ENCODE measurements at regions not wholly inside any gene's neighbourhood (a gene's known extent, or its start where the extent isn't known, plus 50 kb on each side); places are given as distances from the start of the nearest gene placed in this dataset.

- Histone ChIP-seq H3K9ac (ENCODE audit: insufficient read depth, low read length) (no peak overlapping the region), H3K4me1 (ENCODE audit: control insufficient read depth, extremely low read depth, insufficient read depth, low read length) (no peaks in the 10 kb centered on the region), H3K27ac (ENCODE audit: insufficient read depth, low read length) (no peak overlapping the region), H3K36me3 (ENCODE audit: control insufficient read depth, insufficient read depth, low read length) (no peaks in the 10 kb centered on the region), H3K9me3 (ENCODE audit: control insufficient read depth, insufficient read depth, low read depth, low read length) (no peaks in the 10 kb centered on the region), H2AFZ (ENCODE audit: low read length) (no peak overlapping the region), H3K79me2 (ENCODE audit: control insufficient read depth, insufficient read depth, low read length) (no peaks in the 10 kb centered on the region), H4K20me1 (ENCODE audit: control insufficient read depth, extremely low read depth, insufficient read depth, low read length) (no peaks in the 10 kb centered on the region), H3K4me3 (replicated peaks in 1 of 4; ENCODE audit: control extremely low read depth in 1 of 4, insufficient read depth in 1 of 4, low read depth in 3 of 4, low read length in 4 of 4) (no peak overlapping the region), H3K4me2 (ENCODE audit: extremely low read depth, insufficient read depth, low read length) (no peak overlapping the region), H3K27me3 (ENCODE audit: control insufficient read depth, insufficient read depth, low read length) (peaks cover 2% of the 10 kb centered on the region)
- no peak for TF ChIP-seq EZH2 (IDR thresholded peaks at IDR 0.05; ENCODE audit: low read length, missing control alignments)
- DNase-seq (ENCODE audit: low read depth in 2 of 2), result no peak
Measured at GRCh38 chr17:27944546-27945332, 51.6 kb upstream of the LYRM9 start.

DNA sequence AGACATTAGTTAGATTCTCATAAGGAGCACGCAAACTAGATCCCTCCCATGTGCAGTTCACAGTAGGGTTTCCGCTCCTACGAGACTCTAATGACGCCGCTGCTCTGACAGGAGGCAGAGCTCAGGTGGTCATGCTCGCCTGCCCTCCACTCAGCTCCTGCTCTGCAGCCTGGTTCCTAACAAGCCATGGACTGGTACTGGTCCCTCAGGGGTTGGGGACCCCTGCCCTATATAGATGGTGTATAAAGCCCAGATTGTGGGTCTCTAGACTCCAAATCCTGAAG is 52.1 kb upstream of the LYRM9 start:
- no peak for TF ChIP-seq EZH2 (IDR thresholded peaks at IDR 0.05; ENCODE audit: low read length, missing control alignments)
- TF ChIP-seq, protein P1, sequence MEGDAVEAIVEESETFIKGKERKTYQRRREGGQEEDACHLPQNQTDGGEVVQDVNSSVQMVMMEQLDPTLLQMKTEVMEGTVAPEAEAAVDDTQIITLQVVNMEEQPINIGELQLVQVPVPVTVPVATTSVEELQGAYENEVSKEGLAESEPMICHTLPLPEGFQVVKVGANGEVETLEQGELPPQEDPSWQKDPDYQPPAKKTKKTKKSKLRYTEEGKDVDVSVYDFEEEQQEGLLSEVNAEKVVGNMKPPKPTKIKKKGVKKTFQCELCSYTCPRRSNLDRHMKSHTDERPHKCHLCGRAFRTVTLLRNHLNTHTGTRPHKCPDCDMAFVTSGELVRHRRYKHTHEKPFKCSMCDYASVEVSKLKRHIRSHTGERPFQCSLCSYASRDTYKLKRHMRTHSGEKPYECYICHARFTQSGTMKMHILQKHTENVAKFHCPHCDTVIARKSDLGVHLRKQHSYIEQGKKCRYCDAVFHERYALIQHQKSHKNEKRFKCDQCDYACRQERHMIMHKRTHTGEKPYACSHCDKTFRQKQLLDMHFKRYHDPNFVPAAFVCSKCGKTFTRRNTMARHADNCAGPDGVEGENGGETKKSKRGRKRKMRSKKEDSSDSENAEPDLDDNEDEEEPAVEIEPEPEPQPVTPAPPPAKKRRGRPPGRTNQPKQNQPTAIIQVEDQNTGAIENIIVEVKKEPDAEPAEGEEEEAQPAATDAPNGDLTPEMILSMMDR (conservative IDR thresholded peaks at IDR 0.05 in 1 of 2, IDR thresholded peaks at IDR 0.05 in 1 of 2; ENCODE audit: low read depth in 1 of 2, low read length in 2 of 2), result no peak
- no peaks in the 10 kb centered on the region for H3K4me1 ChIP-seq (ENCODE audit: control insufficient read depth, extremely low read depth, insufficient read depth, low read length)
- H3K4me2 ChIP-seq (ENCODE audit: extremely low read depth, insufficient read depth, low read length), result no peak overlapping the region
- H3K27me3 ChIP-seq (ENCODE audit: control insufficient read depth, insufficient read depth, low read length), result peaks cover 2% of the 10 kb centered on the region
- no peak overlapping the region for H3K4me3 ChIP-seq (replicated peaks in 1 of 4; ENCODE audit: control extremely low read depth in 1 of 4, insufficient read depth in 1 of 4, low read depth in 3 of 4, low read length in 4 of 4)
- H3K79me2 ChIP-seq (ENCODE audit: control insufficient read depth, insufficient read depth, low read length), result no peaks in the 10 kb centered on the region
- no peak for DNase-seq (ENCODE audit: low read depth in 2 of 2)
- H3K27ac ChIP-seq (ENCODE audit: insufficient read depth, low read length), result no peak overlapping the region
- H3K9me3 ChIP-seq (ENCODE audit: control insufficient read depth, insufficient read depth, low read depth, low read length), result no peaks in the 10 kb centered on the region
- H2AFZ ChIP-seq (ENCODE audit: low read length), result no peak overlapping the region
- H3K9ac ChIP-seq (ENCODE audit: insufficient read depth, low read length), result no peak overlapping the region
- H4K20me1 ChIP-seq (ENCODE audit: control insufficient read depth, extremely low read depth, insufficient read depth, low read length), result no peaks in the 10 kb centered on the region
- H3K36me3 ChIP-seq (ENCODE audit: control insufficient read depth, insufficient read depth, low read length), result no peaks in the 10 kb centered on the region

DNA sequence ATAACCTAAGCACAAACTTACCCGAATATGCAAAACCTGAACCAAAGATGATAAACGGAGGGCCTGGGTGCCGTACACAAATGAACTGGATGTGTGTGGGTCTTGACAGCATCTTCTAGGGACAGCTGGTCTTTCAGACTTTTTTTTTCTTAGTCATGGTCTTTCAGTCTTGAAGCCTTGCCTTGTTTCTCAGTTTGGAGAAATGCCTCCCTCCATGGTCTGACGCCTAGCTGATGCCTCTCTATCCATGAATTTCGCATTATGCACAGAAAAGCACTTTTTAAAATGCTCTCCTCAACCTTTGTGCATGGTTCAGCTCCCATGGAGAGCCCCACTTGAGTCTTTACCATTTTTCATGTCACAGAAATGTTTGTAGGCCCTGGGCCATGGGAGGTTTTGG is 52.8 kb upstream of the LYRM9 start:
- Histone ChIP-seq H3K4me3 (replicated peaks in 1 of 4; ENCODE audit: control extremely low read depth in 1 of 4, insufficient read depth in 1 of 4, low read depth in 3 of 4, low read length in 4 of 4) (no peak overlapping the region), H3K36me3 (ENCODE audit: control insufficient read depth, insufficient read depth, low read length) (no peaks in the 10 kb centered on the region), H3K4me1 (ENCODE audit: control insufficient read depth, extremely low read depth, insufficient read depth, low read length) (no peaks in the 10 kb centered on the region), H3K27ac (ENCODE audit: insufficient read depth, low read length) (no peak overlapping the region), H3K9ac (ENCODE audit: insufficient read depth, low read length) (no peak overlapping the region), H3K79me2 (ENCODE audit: control insufficient read depth, insufficient read depth, low read length) (no peaks in the 10 kb centered on the region), H2AFZ (ENCODE audit: low read length) (no peak overlapping the region), H4K20me1 (ENCODE audit: control insufficient read depth, extremely low read depth, insufficient read depth, low read length) (no peaks in the 10 kb centered on the region), H3K9me3 (ENCODE audit: control insufficient read depth, insufficient read depth, low read depth, low read length) (no peaks in the 10 kb centered on the region), H3K27me3 (ENCODE audit: control insufficient read depth, insufficient read depth, low read length) (peaks cover 2% of the 10 kb centered on the region), H3K4me2 (ENCODE audit: extremely low read depth, insufficient read depth, low read length) (no peak overlapping the region)
- no peak for DNase-seq (ENCODE audit: low read depth in 2 of 2)
- TF ChIP-seq, protein P1 (conservative IDR thresholded peaks at IDR 0.05 in 1 of 2, IDR thresholded peaks at IDR 0.05 in 1 of 2; ENCODE audit: low read depth in 1 of 2, low read length in 2 of 2), result no peak
- TF ChIP-seq EZH2 (IDR thresholded peaks at IDR 0.05; ENCODE audit: low read length, missing control alignments), result no peak
